ENCODE measurements at regions not wholly inside any gene's neighbourhood (a gene's known extent, or its start where the extent isn't known, plus 50 kb on each side); places are given as distances from the start of the nearest gene placed in this dataset.

DNA sequence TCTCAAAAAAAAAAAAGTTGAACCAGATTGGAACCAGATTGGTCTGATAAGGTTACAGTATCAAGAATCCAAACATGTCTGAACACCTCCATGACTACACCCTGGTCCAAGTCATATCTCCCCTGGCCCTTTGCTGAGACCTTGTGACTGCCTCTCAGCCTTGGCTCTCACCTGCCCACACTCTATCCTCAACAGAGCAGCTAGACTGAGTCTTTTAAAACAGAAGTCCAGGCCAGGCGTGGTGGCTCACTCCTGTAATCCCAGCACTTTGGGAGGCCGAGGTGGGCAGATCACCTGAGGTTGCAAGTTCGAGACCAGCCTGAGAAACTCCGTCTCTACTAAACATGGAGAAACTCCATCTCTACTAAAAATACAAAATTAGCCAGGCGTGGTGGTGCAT, 91.7 kb downstream of the AIPL1 start:
- no peak overlapping the region for H3K27ac ChIP-seq (ENCODE audit: low read depth, low read length, poor library complexity, severe bottlenecking)
- H3K9me2 ChIP-seq (ENCODE audit: insufficient read depth, low read length), result no peaks in the 10 kb centered on the region
- no peak overlapping the region for H2AFZ ChIP-seq (ENCODE audit: low read length)
- H3K36me3 ChIP-seq (ENCODE audit: insufficient read depth, low read length), result no peaks in the 10 kb centered on the region
- no peaks in the 10 kb centered on the region for H3K4me1 ChIP-seq (ENCODE audit: insufficient read depth, low read length, poor library complexity, severe bottlenecking)
- no peak overlapping the region for H3K4me3 ChIP-seq (ENCODE audit: low read depth, low read length, poor library complexity, severe bottlenecking)
- ChIA-PET POLR2A (no interaction called here), CTCF (ENCODE audit: unreplicated experiment) (no interaction called here)
- TF ChIP-seq CTCF (conservative IDR thresholded peaks at IDR 0.05; ENCODE audit: low read length), result no peak
- no peak for TF ChIP-seq EZH2phosphoT487 (IDR thresholded peaks at IDR 0.05; ENCODE audit: borderline replicate concordance, low read depth, low read length)
- intact Hi-C loops (cut with micrococcal nuclease; ENCODE audit: unreplicated experiment), result no loop called here
- H3K79me2 ChIP-seq (ENCODE audit: insufficient read depth, low read depth, low read length), result no peaks in the 10 kb centered on the region
- no peaks in the 10 kb centered on the region for H4K20me1 ChIP-seq (ENCODE audit: insufficient read depth, low read length)
- no TSS peak for BruUV-seq (replicated peaks)
- no peak for DNase-seq (ENCODE audit: low spot score)
- no peaks in the 10 kb centered on the region for H3K9me3 ChIP-seq (ENCODE audit: low read length)
- H3K4me2 ChIP-seq (ENCODE audit: low read length), result no peak overlapping the region

DNA sequence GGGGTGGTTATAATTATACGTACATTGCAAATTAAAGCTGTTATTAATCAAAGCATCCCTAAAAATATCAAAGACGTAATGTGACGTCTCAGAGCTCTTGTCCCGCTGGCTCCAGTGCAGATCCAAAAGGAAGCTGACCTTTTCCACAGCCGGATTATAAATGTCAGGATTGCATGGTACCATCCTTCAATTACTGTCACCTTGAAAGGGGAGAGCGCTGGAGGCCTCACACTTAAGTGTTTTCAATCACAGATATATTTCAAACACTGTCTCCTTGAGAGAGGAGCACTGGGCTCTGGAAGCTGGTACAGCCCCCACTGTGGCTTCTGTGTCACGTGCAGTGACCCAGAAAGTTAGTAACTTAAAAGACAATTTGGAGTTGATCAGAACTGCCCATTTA, 94.2 kb downstream of the AIPL1 start:
- Histone ChIP-seq H4K20me1 (ENCODE audit: insufficient read depth, low read length) (no peaks in the 10 kb centered on the region), H3K79me2 (ENCODE audit: insufficient read depth, low read depth, low read length) (no peaks in the 10 kb centered on the region), H3K4me1 (ENCODE audit: insufficient read depth, low read length, poor library complexity, severe bottlenecking) (no peaks in the 10 kb centered on the region), H2AFZ (ENCODE audit: low read length) (no peak overlapping the region), H3K9me2 (ENCODE audit: insufficient read depth, low read length) (no peaks in the 10 kb centered on the region), H3K27ac (ENCODE audit: low read depth, low read length, poor library complexity, severe bottlenecking) (no peak overlapping the region), H3K9me3 (ENCODE audit: low read length) (no peaks in the 10 kb centered on the region), H3K4me2 (ENCODE audit: low read length) (no peak overlapping the region), H3K4me3 (ENCODE audit: low read depth, low read length, poor library complexity, severe bottlenecking) (no peak overlapping the region), H3K36me3 (ENCODE audit: insufficient read depth, low read length) (no peaks in the 10 kb centered on the region)
- no peak for TF ChIP-seq EZH2phosphoT487 (IDR thresholded peaks at IDR 0.05; ENCODE audit: borderline replicate concordance, low read depth, low read length)
- TF ChIP-seq CTCF (conservative IDR thresholded peaks at IDR 0.05; ENCODE audit: low read length), result no peak
- BruUV-seq (replicated peaks), result no TSS peak
- ChIA-PET CTCF (ENCODE audit: unreplicated experiment) (no interaction called here), POLR2A (no interaction called here)
- intact Hi-C loops (cut with micrococcal nuclease; ENCODE audit: unreplicated experiment), result no loop called here
- no peak for DNase-seq (ENCODE audit: low spot score)

DNA sequence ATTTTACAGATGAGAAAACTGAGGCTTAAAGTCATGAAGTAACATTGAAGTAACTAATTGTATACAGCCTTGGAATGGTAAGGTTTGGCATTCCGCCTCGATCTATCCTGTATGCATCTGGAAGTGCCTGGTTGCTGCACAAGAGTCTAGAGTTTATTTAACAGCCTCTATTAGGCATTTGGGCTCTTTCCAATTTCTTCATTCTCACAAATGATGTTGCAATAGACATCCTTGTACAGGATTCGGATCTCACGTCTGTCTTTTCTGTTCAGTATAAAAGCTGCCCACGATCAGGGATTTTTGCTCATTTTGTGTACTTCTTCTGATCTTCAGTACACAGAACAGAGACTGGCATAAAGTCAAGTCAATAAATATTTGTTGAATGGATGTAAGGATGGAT, 100.5 kb downstream of the AIPL1 start:
- H3K79me2 ChIP-seq (ENCODE audit: insufficient read depth, low read depth, low read length), result no peaks in the 10 kb centered on the region
- no peak for DNase-seq (ENCODE audit: low spot score)
- H3K36me3 ChIP-seq (ENCODE audit: insufficient read depth, low read length), result no peaks in the 10 kb centered on the region
- H3K9me3 ChIP-seq (ENCODE audit: low read length), result no peaks in the 10 kb centered on the region
- no peak overlapping the region for H2AFZ ChIP-seq (ENCODE audit: low read length)
- TF ChIP-seq EZH2phosphoT487 (IDR thresholded peaks at IDR 0.05; ENCODE audit: borderline replicate concordance, low read depth, low read length) (no peak), CTCF (conservative IDR thresholded peaks at IDR 0.05; ENCODE audit: low read length) (no peak)
- intact Hi-C loops (cut with micrococcal nuclease; ENCODE audit: unreplicated experiment), result no loop called here
- BruUV-seq (replicated peaks), result no TSS peak
- ChIA-PET POLR2A (no interaction called here), CTCF (ENCODE audit: unreplicated experiment) (no interaction called here)
- no peaks in the 10 kb centered on the region for H3K9me2 ChIP-seq (ENCODE audit: insufficient read depth, low read length)
- H4K20me1 ChIP-seq (ENCODE audit: insufficient read depth, low read length), result no peaks in the 10 kb centered on the region
- no peaks in the 10 kb centered on the region for H3K4me1 ChIP-seq (ENCODE audit: insufficient read depth, low read length, poor library complexity, severe bottlenecking)
- no peak overlapping the region for H3K4me2 ChIP-seq (ENCODE audit: low read length)
- no peak overlapping the region for H3K4me3 ChIP-seq (ENCODE audit: low read depth, low read length, poor library complexity, severe bottlenecking)
- no peak overlapping the region for H3K27ac ChIP-seq (ENCODE audit: low read depth, low read length, poor library complexity, severe bottlenecking)

Measured in OCI-LY7 (cell line).